Stimulated activated effector memory CD8-positive, alpha-beta T cell treated with anti-CD3 and anti-CD28 coated beads, Interleukin-12 subunit alpha, Interleukin-12 subunit beta, amount 100 ng/mL, for 72 hours (primary cell): ENCODE measurements at regions not wholly inside any gene's neighbourhood (a gene's known extent, or its start where the extent isn't known, plus 50 kb on each side); places are given as distances from the start of the nearest gene placed in this dataset.
"Not testable (repeated sequence)": the region's sequence is repeated elsewhere in the genome, so short reads cannot be mapped to it uniquely, and the experiment has no call there.

ENCODE experiments used
- ATAC-seq: fragments of 150-1000 bp; cut with Tn5 transposase; 2 replicates; pipeline ENCODE4 v1.10.0; 2021
- DNase-seq, 2 donors: peaks; one replicate each; pipeline ENCODE4 v3.0.0; 2021 to 2022; ENCODE audit warnings: low spot score in 2 of 2
- H3K27ac Mint-ChIP-seq: one replicate; pipeline ENCODE4 v1.8.0; 2022; ENCODE audit warnings: mild to moderate bottlenecking, mixed read lengths
- H3K36me3 Mint-ChIP-seq: one replicate; pipeline ENCODE4 v1.8.0; 2022; ENCODE audit warnings: mild to moderate bottlenecking, mixed read lengths
- H3K4me1 Mint-ChIP-seq: one replicate; pipeline ENCODE4 v1.8.0; 2022; ENCODE audit warnings: mixed read lengths
- H3K4me3 Mint-ChIP-seq: one replicate; pipeline ENCODE4 v1.8.0; 2022; ENCODE audit warnings: mild to moderate bottlenecking, mixed read lengths
- H3K9me3 Mint-ChIP-seq: one replicate; pipeline ENCODE4 v1.8.0; 2022; ENCODE audit warnings: mixed read lengths

- Mint-ChIP-seq H3K27ac (no peak overlapping the region), H3K4me3 (no peak overlapping the region), H3K36me3 (no peaks in the 10 kb centered on the region), H3K9me3 (no peaks in the 10 kb centered on the region), H3K4me1 (no peaks in the 10 kb centered on the region)
- no peak for ATAC-seq
- no peak for DNase-seq
Observed at GRCh38 chr1:60678391-60678790, 404.0 kb upstream of the NFIA start.

GRCh38 chr1:60672449-60672848, 409.9 kb upstream of the NFIA start:
- no peaks in the 10 kb centered on the region for H3K9me3 Mint-ChIP-seq
- H3K4me1 Mint-ChIP-seq, result no peaks in the 10 kb centered on the region
- no peak overlapping the region for H3K4me3 Mint-ChIP-seq
- no peaks in the 10 kb centered on the region for H3K36me3 Mint-ChIP-seq
- no peak overlapping the region for H3K27ac Mint-ChIP-seq
- DNase-seq (no peak), ATAC-seq (no peak)

GRCh38 chr1:60670302-60670701, 412.1 kb upstream of the NFIA start:
- no peaks in the 10 kb centered on the region for H3K9me3 Mint-ChIP-seq
- ATAC-seq (no peak), DNase-seq (no peak)
- no peaks in the 10 kb centered on the region for H3K36me3 Mint-ChIP-seq
- no peak overlapping the region for H3K4me3 Mint-ChIP-seq
- H3K4me1 Mint-ChIP-seq, result no peaks in the 10 kb centered on the region
- no peak overlapping the region for H3K27ac Mint-ChIP-seq

GRCh38 chr1:60668585-60668984, 413.8 kb upstream of the NFIA start:
- H3K36me3 Mint-ChIP-seq, result no peaks in the 10 kb centered on the region
- ATAC-seq (no peak), DNase-seq (no peak)
- H3K27ac Mint-ChIP-seq, result no peak overlapping the region
- no peak overlapping the region for H3K4me3 Mint-ChIP-seq
- H3K9me3 Mint-ChIP-seq, result no peaks in the 10 kb centered on the region
- no peaks in the 10 kb centered on the region for H3K4me1 Mint-ChIP-seq

- Mint-ChIP-seq H3K27ac (no peak overlapping the region), H3K36me3 (no peaks in the 10 kb centered on the region), H3K4me1 (no peaks in the 10 kb centered on the region)
Observed at GRCh38 chr1:60665311-60665710, 417.1 kb upstream of the NFIA start.

GRCh38 chr1:60664086-60664625, 418.2 kb upstream of the NFIA start:
- no peak for ATAC-seq
- Mint-ChIP-seq H3K9me3 (no peaks in the 10 kb centered on the region), H3K36me3 (no peaks in the 10 kb centered on the region), H3K27ac (no peak overlapping the region), H3K4me1 (no peaks in the 10 kb centered on the region), H3K4me3 (no peak overlapping the region)
- no peak for DNase-seq

More at GRCh38 chr1:60665311-60665710, 417.1 kb upstream of the NFIA start:
- H3K4me3 Mint-ChIP-seq, result no peak overlapping the region
- H3K9me3 Mint-ChIP-seq, result no peaks in the 10 kb centered on the region
- DNase-seq (no peak), ATAC-seq (no peak)

- Mint-ChIP-seq H3K36me3 (no peaks in the 10 kb centered on the region), H3K9me3 (no peaks in the 10 kb centered on the region), H3K27ac (no peak overlapping the region), H3K4me1 (no peaks in the 10 kb centered on the region), H3K4me3 (no peak overlapping the region)
- DNase-seq, result no peak
- no peak for ATAC-seq
Observed at GRCh38 chr1:60662486-60663044, 419.8 kb upstream of the NFIA start.

GRCh38 chr1:60657926-60658325, 424.4 kb upstream of the NFIA start:
- Mint-ChIP-seq H3K4me3 (no peak overlapping the region), H3K4me1 (no peaks in the 10 kb centered on the region), H3K9me3 (peaks cover 2% of the 10 kb centered on the region), H3K27ac (no peak overlapping the region), H3K36me3 (no peaks in the 10 kb centered on the region)
- ATAC-seq (no peak), DNase-seq (no peak)

GRCh38 chr1:60655679-60656355, 426.5 kb upstream of the NFIA start:
- ATAC-seq (no peak), DNase-seq (no peak)
- Mint-ChIP-seq H3K4me3 (no peak overlapping the region), H3K36me3 (no peaks in the 10 kb centered on the region), H3K4me1 (no peaks in the 10 kb centered on the region), H3K27ac (no peak overlapping the region), H3K9me3 (peaks cover 2% of the 10 kb centered on the region)

- not testable (repeated sequence) for H3K4me1 Mint-ChIP-seq, H3K27ac Mint-ChIP-seq, H3K36me3 Mint-ChIP-seq, H3K4me3 Mint-ChIP-seq, ATAC-seq, H3K9me3 Mint-ChIP-seq, DNase-seq
Observed at GRCh38 chr1:60640033-60640551, 442.3 kb upstream of the NFIA start.

GRCh38 chr1:60639287-60639686, 443.1 kb upstream of the NFIA start:
- H3K4me1 Mint-ChIP-seq, result no peaks in the 10 kb centered on the region
- ATAC-seq (no peak), DNase-seq (no peak)
- no peaks in the 10 kb centered on the region for H3K36me3 Mint-ChIP-seq
- H3K9me3 Mint-ChIP-seq, result no peaks in the 10 kb centered on the region
- H3K4me3 Mint-ChIP-seq, result no peak overlapping the region
- no peak overlapping the region for H3K27ac Mint-ChIP-seq

- H3K4me3 Mint-ChIP-seq, result no peak overlapping the region
- no peaks in the 10 kb centered on the region for H3K36me3 Mint-ChIP-seq
- no peaks in the 10 kb centered on the region for H3K4me1 Mint-ChIP-seq
- DNase-seq (no peak), ATAC-seq (no peak)
- H3K27ac Mint-ChIP-seq, result no peak overlapping the region
- no peaks in the 10 kb centered on the region for H3K9me3 Mint-ChIP-seq
Observed at GRCh38 chr1:60637651-60638050, 444.7 kb upstream of the NFIA start.

GRCh38 chr1:60636946-60637345, 445.4 kb upstream of the NFIA start:
- DNase-seq, result no peak
- no peaks in the 10 kb centered on the region for H3K4me1 Mint-ChIP-seq
- H3K27ac Mint-ChIP-seq, result no peak overlapping the region
- H3K4me3 Mint-ChIP-seq, result no peak overlapping the region
- H3K9me3 Mint-ChIP-seq, result no peaks in the 10 kb centered on the region
- no peak for ATAC-seq
- no peaks in the 10 kb centered on the region for H3K36me3 Mint-ChIP-seq

GRCh38 chr1:60634106-60634505, 448.3 kb upstream of the NFIA start:
- H3K9me3 Mint-ChIP-seq, result no peaks in the 10 kb centered on the region
- H3K4me1 Mint-ChIP-seq, result no peaks in the 10 kb centered on the region
- H3K4me3 Mint-ChIP-seq, result no peak overlapping the region
- no peak overlapping the region for H3K27ac Mint-ChIP-seq
- H3K36me3 Mint-ChIP-seq, result no peaks in the 10 kb centered on the region
- ATAC-seq (no peak), DNase-seq (no peak)

- no peaks in the 10 kb centered on the region for H3K36me3 Mint-ChIP-seq
- ATAC-seq (no peak), DNase-seq (no peak)
- peaks cover 2% of the 10 kb centered on the region for H3K9me3 Mint-ChIP-seq
- H3K4me3 Mint-ChIP-seq, result no peak overlapping the region
- H3K4me1 Mint-ChIP-seq, result no peaks in the 10 kb centered on the region
- no peak overlapping the region for H3K27ac Mint-ChIP-seq
Observed at GRCh38 chr1:60622486-60622885, 459.9 kb upstream of the NFIA start.

- no peak for DNase-seq
- Mint-ChIP-seq H3K4me3 (no peak overlapping the region), H3K27ac (no peak overlapping the region), H3K36me3 (no peaks in the 10 kb centered on the region), H3K4me1 (no peaks in the 10 kb centered on the region), H3K9me3 (peaks cover 2% of the 10 kb centered on the region)
- no peak for ATAC-seq
Observed at GRCh38 chr1:60621368-60621851, 461.0 kb upstream of the NFIA start.
